GM12874 (cell line): ENCODE measurements at regions not wholly inside any gene's neighbourhood (a gene's known extent, or its start where the extent isn't known, plus 50 kb on each side); places are given as distances from the start of the nearest gene placed in this dataset.

Source experiments
- CTCF ChIP-seq: IDR thresholded peaks from 2 replicates; pipeline ENCODE4 v1.5.1; 2011; ENCODE audit warnings: low read depth, mild to moderate bottlenecking, control low read depth, low read length, moderate library complexity; ENCODE audit not compliant: insufficient read depth

GRCh38 chr14:66099931-66100330, 386.2 kb upstream of the CCDC196 start:
- no peak for TF ChIP-seq CTCF

- no peak for TF ChIP-seq CTCF
Measured at GRCh38 chr14:66101662-66102061, 384.5 kb upstream of the CCDC196 start.

- no peak for TF ChIP-seq CTCF
Measured at GRCh38 chr14:66104486-66104885, 381.7 kb upstream of the CCDC196 start.

GRCh38 chr14:66105815-66106214, 380.4 kb upstream of the CCDC196 start:
- TF ChIP-seq CTCF, result no peak

- TF ChIP-seq CTCF, result no peak
Measured at GRCh38 chr14:66109426-66109825, 376.7 kb upstream of the CCDC196 start.

GRCh38 chr14:66111891-66112290, 374.3 kb upstream of the CCDC196 start:
- TF ChIP-seq CTCF, result no peak

- no peak for TF ChIP-seq CTCF
Measured at GRCh38 chr14:66114071-66114470, 372.1 kb upstream of the CCDC196 start.
